ENCODE measurements at regions not wholly inside any gene's neighbourhood (a gene's known extent, or its start where the extent isn't known, plus 50 kb on each side); places are given as distances from the start of the nearest gene placed in this dataset.

DNA sequence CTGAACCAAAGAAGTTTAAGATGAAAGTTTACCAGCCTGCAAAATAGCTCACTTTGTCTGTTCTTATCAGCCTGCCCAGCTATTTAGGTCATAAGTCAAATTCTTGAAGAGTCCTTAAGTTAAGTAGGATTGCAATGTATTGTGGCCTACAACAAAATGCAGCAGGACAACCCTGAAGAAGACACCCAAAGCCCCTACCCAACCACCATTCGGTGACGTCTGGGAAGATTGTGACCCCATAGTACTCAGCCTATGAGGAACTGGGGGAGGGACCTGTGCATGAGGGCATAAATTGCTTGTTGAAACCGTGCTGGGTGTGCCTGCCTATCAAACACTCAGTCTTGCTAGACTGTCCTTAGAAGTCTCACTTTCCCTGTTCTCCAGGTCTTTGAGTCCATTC is 50.5 kb upstream of the FDX1 start:
- Histone ChIP-seq H3K4me3 (ENCODE audit: low read depth, low read length) (no peak overlapping the region), H3K27me3 (replicated peaks) (no peaks in the 10 kb centered on the region), H3K36me3 (replicated peaks) (no peaks in the 10 kb centered on the region), H3K27ac (no peak overlapping the region)
- in situ Hi-C loops (cut with HindIII; ENCODE audit: low pct_ligation_motif_present, low sequenced_read_pairs) = no loop called here
- no peak for DNase-seq
- TF ChIP-seq, protein P1, sequence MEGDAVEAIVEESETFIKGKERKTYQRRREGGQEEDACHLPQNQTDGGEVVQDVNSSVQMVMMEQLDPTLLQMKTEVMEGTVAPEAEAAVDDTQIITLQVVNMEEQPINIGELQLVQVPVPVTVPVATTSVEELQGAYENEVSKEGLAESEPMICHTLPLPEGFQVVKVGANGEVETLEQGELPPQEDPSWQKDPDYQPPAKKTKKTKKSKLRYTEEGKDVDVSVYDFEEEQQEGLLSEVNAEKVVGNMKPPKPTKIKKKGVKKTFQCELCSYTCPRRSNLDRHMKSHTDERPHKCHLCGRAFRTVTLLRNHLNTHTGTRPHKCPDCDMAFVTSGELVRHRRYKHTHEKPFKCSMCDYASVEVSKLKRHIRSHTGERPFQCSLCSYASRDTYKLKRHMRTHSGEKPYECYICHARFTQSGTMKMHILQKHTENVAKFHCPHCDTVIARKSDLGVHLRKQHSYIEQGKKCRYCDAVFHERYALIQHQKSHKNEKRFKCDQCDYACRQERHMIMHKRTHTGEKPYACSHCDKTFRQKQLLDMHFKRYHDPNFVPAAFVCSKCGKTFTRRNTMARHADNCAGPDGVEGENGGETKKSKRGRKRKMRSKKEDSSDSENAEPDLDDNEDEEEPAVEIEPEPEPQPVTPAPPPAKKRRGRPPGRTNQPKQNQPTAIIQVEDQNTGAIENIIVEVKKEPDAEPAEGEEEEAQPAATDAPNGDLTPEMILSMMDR (IDR thresholded peaks at IDR 0.05; ENCODE audit: low read depth, low read length, missing control alignments) = no peak

DNA sequence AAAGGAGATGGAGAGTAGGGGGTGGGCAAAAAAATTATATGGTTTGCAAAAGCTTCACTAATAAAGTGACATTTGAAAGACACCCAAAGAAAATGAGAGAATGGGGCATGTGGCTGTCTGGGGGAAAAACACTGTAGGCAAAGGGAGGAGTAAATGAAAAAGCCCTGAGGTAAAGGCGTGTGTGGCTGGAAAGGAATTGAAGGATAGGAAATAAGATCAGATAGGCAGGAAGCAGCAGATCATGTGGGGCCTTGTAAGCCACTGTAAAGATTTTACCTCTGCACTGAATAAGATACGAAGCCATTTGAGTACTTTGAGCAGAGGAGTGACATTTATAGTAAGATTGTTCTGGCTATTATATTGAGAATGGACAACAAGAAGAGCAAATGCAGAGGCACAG is 49.8 kb upstream of the FDX1 start:
- H3K36me3 ChIP-seq (replicated peaks) = no peaks in the 10 kb centered on the region
- no peaks in the 10 kb centered on the region for H3K27me3 ChIP-seq (replicated peaks)
- TF ChIP-seq, protein P1 (IDR thresholded peaks at IDR 0.05; ENCODE audit: low read depth, low read length, missing control alignments) = no peak
- in situ Hi-C loops (cut with HindIII; ENCODE audit: low pct_ligation_motif_present, low sequenced_read_pairs) = no loop called here
- no peak for DNase-seq
- no peak overlapping the region for H3K27ac ChIP-seq
- no peak overlapping the region for H3K4me3 ChIP-seq (ENCODE audit: low read depth, low read length)

All from brain microvascular endothelial cell (primary cell).